ENCODE measurements at regions not wholly inside any gene's neighbourhood (a gene's known extent, or its start where the extent isn't known, plus 50 kb on each side); places are given as distances from the start of the nearest gene placed in this dataset.
"Not testable (repeated sequence)": the region's sequence is repeated elsewhere in the genome, so short reads cannot be mapped to it uniquely, and the experiment has no call there.

DNA sequence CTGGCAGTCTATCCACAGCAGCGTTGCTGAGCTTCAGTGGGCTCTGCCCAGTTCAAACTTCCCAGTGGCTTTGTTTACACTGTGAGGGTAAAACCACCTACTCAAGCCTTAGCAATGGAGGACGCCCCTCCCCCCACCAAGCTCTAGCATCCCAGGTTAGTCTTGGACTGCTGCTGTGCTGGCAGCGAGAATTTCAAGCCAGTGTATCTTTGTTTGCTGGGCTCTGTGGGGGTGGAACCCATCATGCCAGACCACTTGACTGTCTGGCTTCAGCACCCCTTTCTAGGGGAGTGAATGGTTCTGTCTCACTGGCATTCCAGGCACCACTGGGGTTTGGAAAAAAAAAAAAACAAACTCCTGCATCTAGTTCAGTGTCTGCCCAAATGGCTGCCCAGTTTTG lies 249.7 kb upstream of the SYNCRIP start:
- peaks cover 2% of the 10 kb centered on the region for H3K9me3 Mint-ChIP-seq
- H3K36me3 Mint-ChIP-seq, result no peaks in the 10 kb centered on the region
- DNase-seq, result no peak
- H3K27ac Mint-ChIP-seq, result no peak overlapping the region
- CTCF ChIA-PET, result no interaction called here
- peaks cover 4% of the 10 kb centered on the region for H3K27me3 Mint-ChIP-seq
- H3K4me1 Mint-ChIP-seq, result no peaks in the 10 kb centered on the region
- no peak overlapping the region for H3K4me3 Mint-ChIP-seq

DNA sequence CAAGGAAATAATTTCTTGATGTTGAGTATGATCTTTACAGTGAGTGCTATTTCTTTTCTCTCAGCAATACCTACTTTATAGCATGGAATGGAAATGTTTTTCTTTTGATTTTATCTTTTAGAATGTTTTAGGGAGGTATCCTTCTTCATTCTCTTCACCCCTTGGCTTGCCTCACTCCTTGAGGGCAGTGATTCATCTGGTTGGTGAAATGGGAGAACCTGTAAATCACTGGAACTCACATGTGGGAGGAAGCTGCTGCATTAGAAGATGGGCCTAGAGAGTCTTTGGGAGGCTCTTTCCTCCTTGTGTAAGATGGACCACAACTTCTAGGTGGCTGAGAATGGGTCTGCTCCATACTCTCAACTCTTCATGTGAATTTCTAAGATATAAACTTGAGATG lies 244.8 kb upstream of the SYNCRIP start:
- Mint-ChIP-seq H3K4me1 (no peaks in the 10 kb centered on the region), H3K4me3 (no peak overlapping the region), H3K27ac (no peak overlapping the region), H3K36me3 (no peaks in the 10 kb centered on the region), H3K27me3 (no peaks in the 10 kb centered on the region), H3K9me3 (no peaks in the 10 kb centered on the region)
- no peak for DNase-seq
- CTCF ChIA-PET, result no interaction called here

DNA sequence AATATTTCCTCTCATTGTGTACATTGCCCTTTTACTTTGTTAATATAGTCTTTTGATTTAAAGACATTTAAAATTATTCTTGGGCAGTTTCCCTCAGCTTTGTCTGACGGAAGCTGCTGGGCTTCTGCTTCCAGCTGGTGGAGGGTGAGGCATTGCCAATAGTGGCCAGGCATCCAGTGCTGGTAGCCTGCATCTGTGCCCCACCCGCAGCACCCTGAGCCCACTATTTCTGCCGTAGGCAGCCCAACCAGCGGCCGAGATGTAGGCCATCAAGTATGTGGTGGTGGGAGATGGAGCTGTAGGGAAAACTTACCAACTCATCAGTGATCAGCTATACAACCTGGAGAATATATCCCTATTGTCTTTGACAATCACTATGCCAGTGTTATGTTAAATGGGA lies 226.0 kb upstream of the SYNCRIP start:
- Mint-ChIP-seq H3K36me3 (no peaks in the 10 kb centered on the region), H3K27ac (no peak overlapping the region), H3K9me3 (no peaks in the 10 kb centered on the region), H3K4me1 (no peaks in the 10 kb centered on the region), H3K4me3 (no peak overlapping the region), H3K27me3 (peaks cover 4% of the 10 kb centered on the region)
- no peak for DNase-seq
- CTCF ChIA-PET, result no interaction called here

DNA sequence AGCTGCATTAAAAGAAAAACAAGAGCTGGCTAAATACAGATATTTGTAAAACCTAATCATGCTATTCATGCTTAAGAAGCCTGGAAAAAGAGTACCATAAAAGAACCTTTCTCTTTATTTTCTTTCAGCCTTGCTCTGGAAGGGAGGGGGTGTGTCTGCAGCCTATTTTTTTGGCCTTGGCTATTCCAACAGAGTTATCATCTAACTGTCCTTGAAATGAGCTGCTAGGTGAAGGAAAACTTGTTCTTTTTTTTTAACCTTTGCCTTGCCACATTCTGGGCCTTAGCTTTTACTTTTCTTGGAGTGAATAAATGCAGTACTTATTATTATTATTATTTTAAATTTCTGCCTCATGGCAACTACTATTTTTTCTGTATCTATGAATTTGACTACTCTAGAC lies 224.9 kb upstream of the SYNCRIP start:
- Mint-ChIP-seq H3K36me3 (no peaks in the 10 kb centered on the region), H3K4me1 (no peaks in the 10 kb centered on the region), H3K27me3 (peaks cover 11% of the 10 kb centered on the region), H3K27ac (no peak overlapping the region), H3K9me3 (no peaks in the 10 kb centered on the region), H3K4me3 (no peak overlapping the region)
- CTCF ChIA-PET, result no interaction called here
- no peak for DNase-seq

DNA sequence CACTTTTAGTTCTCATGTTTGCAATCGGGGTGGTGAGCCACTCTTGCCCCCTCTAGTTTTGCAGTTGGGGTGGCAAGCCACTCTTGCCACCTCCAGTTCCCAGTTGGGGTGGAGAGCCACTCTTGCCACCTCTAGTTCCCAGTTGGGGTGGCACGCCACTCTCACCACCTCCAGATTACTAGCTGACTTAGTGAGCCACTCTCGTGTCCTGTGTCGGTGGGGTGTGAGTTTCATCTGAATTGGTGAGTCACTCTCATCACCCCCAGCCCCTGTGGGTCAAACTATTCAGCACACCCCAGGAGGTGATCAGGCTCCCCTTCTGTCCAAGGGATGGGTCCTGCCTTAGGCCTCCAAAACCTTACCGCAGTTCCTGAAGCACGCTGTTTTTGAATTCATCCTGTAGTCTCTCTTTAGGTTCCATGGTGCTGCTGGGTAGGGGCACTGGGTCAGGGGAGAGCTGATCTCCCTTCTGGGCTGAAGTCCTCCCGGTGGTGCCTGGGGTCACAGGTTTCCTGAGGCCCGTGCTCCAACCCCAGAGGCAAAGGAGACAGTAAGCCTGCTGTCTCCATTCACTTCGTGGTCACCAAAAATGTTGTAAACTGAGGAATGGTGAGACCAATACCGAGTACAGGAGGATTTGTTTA lies 224.2 kb upstream of the SYNCRIP start:
- Mint-ChIP-seq H3K27ac (no peak overlapping the region), H3K36me3 (no peaks in the 10 kb centered on the region), H3K4me3 (no peak overlapping the region), H3K4me1 (no peaks in the 10 kb centered on the region), H3K9me3 (no peaks in the 10 kb centered on the region), H3K27me3 (peaks cover 8% of the 10 kb centered on the region)
- CTCF ChIA-PET, result no interaction called here
- no peak for DNase-seq

DNA sequence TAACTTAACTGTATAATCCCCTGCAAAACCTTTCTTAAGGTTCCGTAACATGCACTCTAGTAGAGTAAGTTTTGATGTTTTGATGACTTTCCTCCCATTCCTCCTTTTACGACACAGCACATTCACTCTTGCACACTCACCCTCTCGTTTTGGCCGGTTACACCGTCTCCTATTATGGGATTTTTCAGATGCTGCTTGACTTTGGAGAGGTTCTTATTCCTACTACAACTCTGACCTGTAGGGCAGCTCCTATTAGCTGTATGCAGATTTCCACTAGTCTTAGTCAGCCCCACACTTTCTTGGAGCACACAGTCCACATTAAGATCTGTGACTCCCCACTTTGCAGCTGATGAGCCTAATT lies 223.7 kb upstream of the SYNCRIP start:
- CTCF ChIA-PET, result no interaction called here

DNA sequence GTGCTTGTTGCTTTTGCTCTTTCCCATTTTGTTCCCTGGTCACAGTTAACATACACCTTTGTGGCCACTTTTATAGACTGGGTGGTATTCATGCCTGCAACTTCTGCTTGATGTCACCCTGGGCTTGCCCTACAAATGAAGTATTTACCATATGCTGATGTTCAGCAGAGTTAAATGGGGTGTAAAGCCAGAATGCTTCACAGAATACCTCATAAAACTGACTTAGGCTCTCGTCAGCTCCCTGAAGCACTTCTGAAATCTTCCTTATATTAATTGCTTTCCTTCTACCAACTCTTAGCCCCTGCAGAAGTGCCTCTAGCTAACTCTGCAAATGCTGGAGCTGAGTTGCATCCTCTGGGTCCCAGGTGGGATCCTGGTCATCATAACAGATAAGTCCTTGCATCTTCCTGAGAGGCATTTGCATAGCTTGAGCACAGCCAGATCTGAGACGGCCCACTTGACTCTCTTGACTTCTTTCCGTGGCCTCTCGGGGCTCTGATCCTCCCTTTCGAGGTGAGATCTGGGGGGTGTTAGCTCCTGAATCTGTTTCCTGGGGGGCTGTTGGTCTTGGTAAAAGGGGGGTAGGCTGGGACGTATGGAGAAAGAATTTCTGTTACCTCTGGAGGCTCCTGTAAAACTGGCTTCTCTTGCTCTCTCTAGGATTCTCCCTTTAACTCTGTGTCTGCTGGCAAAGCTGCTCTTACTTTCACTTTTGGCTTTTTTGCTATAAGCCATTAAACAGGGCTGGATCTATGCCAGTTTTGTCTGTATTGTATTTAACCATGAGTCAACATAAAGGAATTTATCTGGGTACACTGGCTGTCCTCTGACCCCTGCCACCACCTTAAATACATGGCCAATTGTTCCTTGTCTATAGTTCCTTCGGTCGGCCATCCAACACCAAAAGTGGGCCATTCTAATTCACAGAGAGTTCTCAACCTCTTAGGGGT lies 223.0 kb upstream of the SYNCRIP start:
- CTCF ChIA-PET, result interaction anchor here (0.6 kb wide), 1 partner anchor 204 kb away, joined by 3 read pairs; no protein-coding TSS in a partner anchor
- peak; percentile 21 for DNase-seq
- Mint-ChIP-seq H3K36me3 (no peaks in the 10 kb centered on the region), H3K27ac (no peak overlapping the region), H3K4me3 (no peak overlapping the region), H3K27me3 (peaks cover 8% of the 10 kb centered on the region), H3K4me1 (no peaks in the 10 kb centered on the region), H3K9me3 (no peaks in the 10 kb centered on the region)

More for the DNA sequence above, 223.7 kb upstream of the SYNCRIP start:
- Mint-ChIP-seq H3K4me3 (no peak overlapping the region), H3K4me1 (no peaks in the 10 kb centered on the region), H3K27me3 (peaks cover 8% of the 10 kb centered on the region), H3K9me3 (no peaks in the 10 kb centered on the region), H3K27ac (no peak overlapping the region), H3K36me3 (no peaks in the 10 kb centered on the region)
- no peak for DNase-seq

DNA sequence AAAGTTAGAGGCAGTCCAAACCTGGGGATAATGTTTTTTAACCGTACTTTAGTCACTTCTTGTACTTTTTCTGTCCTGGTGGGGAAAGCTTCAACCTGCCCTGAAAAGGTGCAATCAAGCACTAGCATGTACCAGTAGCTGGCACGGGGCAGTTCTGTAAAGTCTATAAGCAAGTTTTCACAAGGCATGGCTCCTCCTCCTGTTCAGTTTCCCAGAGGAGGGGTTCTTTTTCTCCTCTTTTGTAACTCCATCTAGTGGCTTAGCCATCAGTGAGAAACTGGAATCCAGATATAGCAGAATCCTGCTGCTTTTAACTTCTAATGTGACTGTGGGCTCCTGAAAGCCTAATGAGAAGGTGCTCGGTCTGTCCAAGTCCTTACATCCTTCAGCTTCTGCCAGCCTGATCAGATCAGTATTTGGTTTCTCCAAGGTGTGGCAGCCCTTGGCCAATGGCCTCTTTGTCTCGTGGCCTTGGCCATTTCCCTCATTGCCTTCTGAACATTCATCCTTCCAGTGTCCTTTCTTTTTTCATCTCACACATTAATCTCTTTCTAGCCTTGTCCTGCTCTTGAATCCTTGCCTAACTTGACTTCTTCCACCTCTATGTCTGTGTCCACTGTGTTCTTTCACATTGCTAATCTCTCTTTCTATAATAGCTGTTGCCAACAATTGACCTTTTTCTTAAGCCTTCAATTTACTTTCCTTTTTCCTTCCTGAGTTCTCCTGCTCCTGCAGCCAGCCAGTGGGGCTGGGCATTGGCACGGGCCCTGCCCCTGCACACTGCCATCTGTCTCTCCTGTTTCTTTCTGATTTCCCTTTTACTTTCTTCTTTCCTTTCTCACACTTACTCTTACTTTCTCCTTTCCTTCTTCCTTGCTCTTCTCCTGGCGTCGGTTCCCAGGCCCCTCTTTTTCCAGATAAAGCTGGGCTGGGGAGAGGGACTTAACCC lies 222.0 kb upstream of the SYNCRIP start:
- Mint-ChIP-seq H3K27ac (no peak overlapping the region), H3K4me1 (no peaks in the 10 kb centered on the region), H3K36me3 (no peaks in the 10 kb centered on the region), H3K4me3 (no peak overlapping the region), H3K9me3 (no peaks in the 10 kb centered on the region), H3K27me3 (peaks cover 8% of the 10 kb centered on the region)
- no peak for DNase-seq
- CTCF ChIA-PET, result no interaction called here

DNA sequence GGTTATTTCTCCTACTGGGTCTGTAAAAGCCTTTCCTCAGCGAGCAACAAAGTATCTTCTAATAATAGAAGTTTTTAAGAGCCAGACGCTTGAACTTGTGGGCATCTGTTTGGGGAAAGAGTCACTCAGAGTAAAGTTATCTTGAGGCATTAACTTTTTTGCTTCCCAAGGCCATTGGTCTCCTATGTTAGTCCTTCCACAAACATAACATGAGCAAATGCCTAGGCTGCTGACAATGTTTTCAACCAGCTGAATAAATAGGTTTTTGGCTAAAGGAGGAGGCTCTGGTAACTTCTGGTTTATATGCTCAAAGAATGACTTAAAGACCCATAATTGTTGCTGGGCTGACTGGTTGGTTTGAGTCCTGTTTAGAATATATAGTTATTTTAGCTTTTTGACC lies 213.5 kb upstream of the SYNCRIP start:
- CTCF ChIA-PET, result no interaction called here
- H3K27ac Mint-ChIP-seq, result no peak overlapping the region
- H3K4me1 Mint-ChIP-seq, result no peaks in the 10 kb centered on the region
- H3K36me3 Mint-ChIP-seq, result no peaks in the 10 kb centered on the region
- H3K27me3 Mint-ChIP-seq, result no peaks in the 10 kb centered on the region
- H3K9me3 Mint-ChIP-seq, result no peaks in the 10 kb centered on the region
- DNase-seq, result no peak
- H3K4me3 Mint-ChIP-seq, result no peak overlapping the region

DNA sequence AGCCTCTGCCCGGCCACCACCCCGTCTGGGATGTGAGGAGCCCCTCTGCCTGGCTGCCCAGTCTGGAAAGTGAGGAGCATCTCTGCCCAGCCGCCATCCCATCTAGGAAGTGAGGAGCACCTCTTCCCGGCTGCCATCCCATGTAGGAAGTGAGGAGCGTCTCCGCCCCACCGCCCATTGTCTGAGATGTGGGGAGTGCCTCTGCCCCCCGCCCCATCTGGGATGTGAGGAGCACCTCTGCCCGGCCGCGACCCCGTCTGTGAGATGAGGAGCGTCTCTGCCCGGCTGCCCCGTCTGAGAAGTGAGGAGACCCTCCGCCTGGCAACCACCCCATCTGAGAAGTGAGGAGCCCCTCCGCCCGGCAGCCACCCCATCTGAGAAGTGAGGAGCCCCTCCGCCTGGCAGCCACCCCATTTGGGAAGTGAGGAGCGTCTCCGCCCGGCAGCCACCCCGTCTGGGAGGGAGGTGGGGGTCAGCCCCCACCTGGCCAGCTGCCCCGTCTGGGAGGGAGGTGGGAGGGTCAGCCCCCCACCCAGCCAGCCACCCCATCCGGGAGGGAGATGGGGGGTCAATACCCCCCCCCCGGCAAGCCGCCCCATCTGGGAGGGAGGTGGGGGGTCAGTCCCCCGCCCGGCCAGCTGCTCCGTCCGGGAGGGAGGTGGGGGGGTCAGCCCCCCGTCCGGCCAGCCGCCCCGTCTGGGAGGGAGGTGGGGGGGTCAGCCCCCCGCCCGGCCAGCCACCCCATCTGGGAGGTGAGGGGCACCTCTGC lies 195.8 kb upstream of the SYNCRIP start:
- H3K4me1 Mint-ChIP-seq, H3K9me3 Mint-ChIP-seq, H3K27ac Mint-ChIP-seq, CTCF ChIA-PET, DNase-seq, H3K4me3 Mint-ChIP-seq, H3K27me3 Mint-ChIP-seq, H3K36me3 Mint-ChIP-seq: not testable (repeated sequence)

DNA sequence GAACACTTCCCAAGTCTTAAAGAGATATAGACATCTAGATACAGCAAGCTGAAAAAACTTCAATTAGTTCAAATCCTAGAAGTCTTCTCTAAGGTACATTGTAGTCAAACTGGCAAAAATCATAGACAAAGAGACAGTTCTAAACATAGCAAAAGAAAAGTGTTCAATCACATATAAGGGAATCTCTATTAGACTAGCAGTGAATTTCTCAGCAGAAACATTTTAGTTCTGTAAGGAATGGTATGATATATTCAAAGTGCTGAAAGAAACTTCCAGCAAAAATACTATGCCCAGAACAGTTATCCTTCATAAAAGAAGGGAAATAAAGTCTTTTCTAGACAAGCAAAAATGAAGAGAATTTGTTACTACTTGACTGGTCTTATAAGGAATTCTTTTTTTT lies 186.3 kb upstream of the SYNCRIP start:
- CTCF ChIA-PET, result no interaction called here
- peaks cover 16% of the 10 kb centered on the region for H3K9me3 Mint-ChIP-seq
- no peaks in the 10 kb centered on the region for H3K27me3 Mint-ChIP-seq
- DNase-seq, result no peak
- no peaks in the 10 kb centered on the region for H3K4me1 Mint-ChIP-seq
- no peak overlapping the region for H3K27ac Mint-ChIP-seq
- no peaks in the 10 kb centered on the region for H3K36me3 Mint-ChIP-seq
- no peak overlapping the region for H3K4me3 Mint-ChIP-seq

DNA sequence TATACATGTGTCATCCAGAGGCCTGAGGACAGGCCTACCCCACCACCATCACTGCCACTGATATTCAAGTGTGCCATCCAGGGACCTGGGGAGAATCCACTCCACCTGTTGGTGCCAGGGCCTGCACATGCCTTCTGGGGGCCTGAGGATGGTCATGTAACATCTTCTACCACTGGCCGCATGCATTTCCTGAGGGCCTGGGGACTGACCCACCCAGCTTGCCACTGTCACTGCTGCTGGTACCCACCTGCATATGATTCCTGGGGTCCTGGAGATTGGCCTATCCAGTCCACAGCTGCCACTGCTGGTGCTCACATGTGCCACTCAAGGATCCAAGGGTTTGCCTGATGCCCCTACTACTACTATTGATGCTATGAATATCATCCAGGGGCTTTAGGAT lies 184.3 kb upstream of the SYNCRIP start:
- CTCF ChIA-PET, result no interaction called here
- Mint-ChIP-seq H3K36me3 (no peaks in the 10 kb centered on the region), H3K4me1 (no peaks in the 10 kb centered on the region), H3K27me3 (no peaks in the 10 kb centered on the region), H3K27ac (no peak overlapping the region), H3K4me3 (no peak overlapping the region), H3K9me3 (peaks cover 20% of the 10 kb centered on the region)
- no peak for DNase-seq

DNA sequence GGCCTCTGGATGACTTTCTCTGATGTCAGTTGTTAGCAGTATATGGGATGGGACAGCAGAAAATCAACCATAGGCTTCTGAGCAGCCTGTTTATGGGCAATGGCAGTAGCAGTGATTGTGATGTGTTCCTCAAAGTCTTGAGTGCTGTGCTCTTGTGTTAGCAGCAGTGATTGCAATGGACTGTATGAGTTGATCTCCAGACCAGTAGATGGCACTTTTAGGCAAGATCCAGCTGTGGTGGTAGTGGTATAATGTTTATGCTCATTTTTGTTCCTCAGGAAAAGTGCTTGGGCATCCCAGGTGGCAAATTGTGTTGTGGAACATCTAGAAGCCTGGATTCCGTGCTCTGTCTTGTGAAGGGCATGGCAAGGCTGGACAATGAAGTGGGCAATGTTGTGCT lies 181.6 kb upstream of the SYNCRIP start:
- H3K4me3 Mint-ChIP-seq, result no peak overlapping the region
- no peak for DNase-seq
- no peaks in the 10 kb centered on the region for H3K27me3 Mint-ChIP-seq
- peaks cover 20% of the 10 kb centered on the region for H3K9me3 Mint-ChIP-seq
- H3K27ac Mint-ChIP-seq, result no peak overlapping the region
- CTCF ChIA-PET, result no interaction called here
- H3K4me1 Mint-ChIP-seq, result no peaks in the 10 kb centered on the region
- no peaks in the 10 kb centered on the region for H3K36me3 Mint-ChIP-seq

DNA sequence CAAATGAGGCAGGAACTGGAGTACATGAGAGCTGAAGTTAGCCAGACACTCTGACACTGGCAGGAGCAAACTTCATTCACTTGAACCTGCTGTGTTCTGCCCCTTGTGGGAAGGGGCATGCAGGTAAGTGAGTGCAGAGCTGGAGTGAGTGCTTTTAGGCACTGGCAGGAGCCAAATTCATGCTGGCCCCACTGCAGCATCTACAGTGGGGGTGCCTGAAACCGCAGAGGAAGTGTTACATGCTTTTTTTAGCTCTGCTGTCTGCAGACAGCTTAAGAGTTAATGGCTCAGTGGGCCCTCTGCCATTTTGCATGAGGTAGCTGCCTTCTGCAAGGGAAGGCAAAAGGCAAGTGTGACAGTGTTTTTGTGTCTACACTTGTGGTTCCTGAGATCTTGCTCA lies 167.9 kb upstream of the SYNCRIP start:
- no peaks in the 10 kb centered on the region for H3K36me3 Mint-ChIP-seq
- no peak overlapping the region for H3K27ac Mint-ChIP-seq
- H3K4me1 Mint-ChIP-seq, result no peaks in the 10 kb centered on the region
- H3K9me3 Mint-ChIP-seq, result peaks cover 15% of the 10 kb centered on the region
- H3K4me3 Mint-ChIP-seq, result no peak overlapping the region
- no peak for DNase-seq
- CTCF ChIA-PET, result interaction anchor here (0.6 kb wide), 1 partner anchor 352 kb away, joined by 3 read pairs; no protein-coding TSS in a partner anchor
- H3K27me3 Mint-ChIP-seq, result no peaks in the 10 kb centered on the region
